PC-3 (cell line): ENCODE measurements at regions not wholly inside any gene's neighbourhood (a gene's known extent, or its start where the extent isn't known, plus 50 kb on each side); places are given as distances from the start of the nearest gene placed in this dataset.

Source experiments
- ATAC-seq: fragments of 200-7000 bp; cut with Tn5 transposase; 2 replicates; pipeline ENCODE4 v1.9.1; 2020; ENCODE audit warnings: mild to moderate bottlenecking, moderate library complexity
- BruUV-seq: library from RNA; stranded (reverse); fragments of 400-500 nt; replicated peaks from 2 replicates; lab custom pipeline; 2021; lab: Mats Ljungman, UMichigan
- CTCF ChIA-PET: fragments of 300-600 bp; sonication (Branson Sonifier 250); formaldehyde crosslinking; loops from one replicate; lab custom pipeline; 2022; ENCODE audit warnings: antibody characterized with exemption; lab: Charles Lee
- POLR2A ChIA-PET: fragments of 300-600 bp; sonication (Branson Sonifier 250); formaldehyde crosslinking; loops from one replicate; lab custom pipeline; 2022; ENCODE audit warnings: antibody characterized with exemption; ENCODE audit not compliant: unreplicated experiment; lab: Charles Lee
- DNase-seq: peaks from one replicate; pipeline ENCODE4 v3.0.0-alpha.2; 2015
- H2AFZ ChIP-seq: fragments of 300-600 bp; sonication (generic); 2 replicates; pipeline ENCODE4 v1.6.0; 2016; ENCODE audit warnings: antibody characterized with exemption, low read length
- H3F3A ChIP-seq: fragments of 300-600 bp; sonication (generic); one replicate; pipeline ENCODE4 v1.6.0; 2017; ENCODE audit warnings: antibody characterized with exemption, low read length, control low read depth, mild to moderate bottlenecking; ENCODE audit not compliant: unreplicated experiment
- H3K27ac ChIP-seq: fragments of 300-600 bp; sonication (generic); 2 replicates; pipeline ENCODE4 v1.5.1; 2016; ENCODE audit warnings: mild to moderate bottlenecking, low read length
- H3K27me3 ChIP-seq: fragments of 300-600 bp; sonication (generic); 2 replicates; pipeline ENCODE4 v1.6.1; 2016; ENCODE audit warnings: low read length, mixed read lengths
- H3K36me3 ChIP-seq: fragments of 300-600 bp; sonication (generic); 2 replicates; pipeline ENCODE4 v1.6.1; 2016; ENCODE audit warnings: low read depth, mixed run types, low read length, mixed read lengths
- H3K4me1 ChIP-seq: fragments of 300-600 bp; sonication (generic); 2 replicates; pipeline ENCODE4 v1.5.1; 2016; ENCODE audit warnings: low read length; ENCODE audit not compliant: insufficient read depth
- H3K4me2 ChIP-seq: fragments of 300-600 bp; sonication (generic); 2 replicates; pipeline ENCODE4 v1.6.0; 2016; ENCODE audit warnings: low read length
- H3K4me3 ChIP-seq: fragments of 300-600 bp; sonication (generic); 2 replicates; pipeline ENCODE4 v1.5.1; 2016; ENCODE audit warnings: mild to moderate bottlenecking, low read length, mixed read lengths
- H3K79me2 ChIP-seq: fragments of 300-600 bp; sonication (generic); 2 replicates; pipeline ENCODE4 v1.6.1; 2017; ENCODE audit warnings: low read length, mixed read lengths
- H3K9ac ChIP-seq: fragments of 300-600 bp; sonication (generic); 2 replicates; pipeline ENCODE4 v1.6.0; 2016; ENCODE audit warnings: mild to moderate bottlenecking, low read length
- H3K9me2 ChIP-seq: fragments of 300-600 bp; sonication (generic); replicated peaks from 2 replicates; pipeline ENCODE4 v1.6.1; 2016; ENCODE audit warnings: mixed run types, low read length, mixed read lengths
- H3K9me3 ChIP-seq: fragments of 300-600 bp; sonication (generic); 2 replicates; pipeline ENCODE4 v1.6.1; 2016; ENCODE audit warnings: low read length, mixed read lengths
- H4K20me1 ChIP-seq: fragments of 300-600 bp; sonication (generic); 2 replicates; pipeline ENCODE4 v1.6.1; 2016; ENCODE audit warnings: low read length, mixed read lengths
- EZH2 ChIP-seq: fragments of 300-600 bp; sonication (generic); IDR thresholded peaks from one replicate; pipeline ENCODE4 v1.6.1; 2017; ENCODE audit warnings: antibody characterized with exemption, mild to moderate bottlenecking, low read length; ENCODE audit not compliant: unreplicated experiment
- EZH2phosphoT487 ChIP-seq: fragments of 300-600 bp; sonication (generic); IDR thresholded peaks from 2 replicates; pipeline ENCODE4 v1.6.1; 2018; ENCODE audit warnings: mild to moderate bottlenecking, antibody characterized with exemption, low read length, borderline replicate concordance
- intact Hi-C: fragments of 100-400 bp; cut with micrococcal nuclease; formaldehyde crosslinking; loops from 2 replicates; pipeline ENCODE4 v1.9.0; 2023
- TF ChIP-seq, protein P1 (sequence below): fragments of 300-600 bp; sonication (generic); conservative IDR thresholded peaks from 2 replicates; pipeline ENCODE4 v1.5.1; 2017; ENCODE audit warnings: antibody characterized with exemption, low read depth, mild to moderate bottlenecking, low read length

DNA sequence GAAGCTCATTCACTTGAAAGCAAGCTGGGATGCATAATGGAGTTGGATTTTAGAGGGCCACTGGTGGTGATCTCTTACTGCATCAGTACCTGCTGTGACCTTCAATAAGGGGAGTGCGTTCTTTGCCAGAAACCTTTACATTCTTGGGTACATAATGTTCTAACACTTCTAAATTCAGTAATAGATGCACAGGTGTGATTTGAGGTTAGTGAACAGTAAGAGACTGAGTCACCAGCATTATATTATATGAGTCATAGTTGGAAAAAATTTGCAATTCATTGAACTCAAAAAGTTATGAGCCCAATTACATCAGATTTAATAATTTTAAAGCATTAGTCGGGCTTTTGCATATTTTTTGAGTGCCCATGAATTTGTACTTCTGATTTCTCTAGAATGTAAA, 803.3 kb downstream of the ADCYAP1 start:
- no peaks in the 10 kb centered on the region for H4K20me1 ChIP-seq
- no peaks in the 10 kb centered on the region for H3K9me3 ChIP-seq
- H3K27me3 ChIP-seq: 0 out of 2 replicates have a peak, but pooled peaks cover 8% of the 10 kb centered on the region
- no TSS peak for BruUV-seq
- no peak overlapping the region for H3K27ac ChIP-seq
- no peaks in the 10 kb centered on the region; the same call in 1 of the 2 replicates for H3K4me1 ChIP-seq
- H3K4me3 ChIP-seq: no peak overlapping the region
- no peak overlapping the region for H3K4me2 ChIP-seq
- no peaks in the 10 kb centered on the region for H3K9me2 ChIP-seq
- no peaks in the 10 kb centered on the region for H3F3A ChIP-seq
- CTCF ChIA-PET: no interaction called here
- H3K79me2 ChIP-seq: no peaks in the 10 kb centered on the region
- DNase-seq (peak; percentile 37), ATAC-seq (no peak)
- no peak overlapping the region for H2AFZ ChIP-seq
- TF ChIP-seq, protein P1, sequence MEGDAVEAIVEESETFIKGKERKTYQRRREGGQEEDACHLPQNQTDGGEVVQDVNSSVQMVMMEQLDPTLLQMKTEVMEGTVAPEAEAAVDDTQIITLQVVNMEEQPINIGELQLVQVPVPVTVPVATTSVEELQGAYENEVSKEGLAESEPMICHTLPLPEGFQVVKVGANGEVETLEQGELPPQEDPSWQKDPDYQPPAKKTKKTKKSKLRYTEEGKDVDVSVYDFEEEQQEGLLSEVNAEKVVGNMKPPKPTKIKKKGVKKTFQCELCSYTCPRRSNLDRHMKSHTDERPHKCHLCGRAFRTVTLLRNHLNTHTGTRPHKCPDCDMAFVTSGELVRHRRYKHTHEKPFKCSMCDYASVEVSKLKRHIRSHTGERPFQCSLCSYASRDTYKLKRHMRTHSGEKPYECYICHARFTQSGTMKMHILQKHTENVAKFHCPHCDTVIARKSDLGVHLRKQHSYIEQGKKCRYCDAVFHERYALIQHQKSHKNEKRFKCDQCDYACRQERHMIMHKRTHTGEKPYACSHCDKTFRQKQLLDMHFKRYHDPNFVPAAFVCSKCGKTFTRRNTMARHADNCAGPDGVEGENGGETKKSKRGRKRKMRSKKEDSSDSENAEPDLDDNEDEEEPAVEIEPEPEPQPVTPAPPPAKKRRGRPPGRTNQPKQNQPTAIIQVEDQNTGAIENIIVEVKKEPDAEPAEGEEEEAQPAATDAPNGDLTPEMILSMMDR: no peak
- intact Hi-C loops: no loop called here
- no peaks in the 10 kb centered on the region for H3K36me3 ChIP-seq
- POLR2A ChIA-PET: no interaction called here
- H3K9ac ChIP-seq: no peak overlapping the region

DNA sequence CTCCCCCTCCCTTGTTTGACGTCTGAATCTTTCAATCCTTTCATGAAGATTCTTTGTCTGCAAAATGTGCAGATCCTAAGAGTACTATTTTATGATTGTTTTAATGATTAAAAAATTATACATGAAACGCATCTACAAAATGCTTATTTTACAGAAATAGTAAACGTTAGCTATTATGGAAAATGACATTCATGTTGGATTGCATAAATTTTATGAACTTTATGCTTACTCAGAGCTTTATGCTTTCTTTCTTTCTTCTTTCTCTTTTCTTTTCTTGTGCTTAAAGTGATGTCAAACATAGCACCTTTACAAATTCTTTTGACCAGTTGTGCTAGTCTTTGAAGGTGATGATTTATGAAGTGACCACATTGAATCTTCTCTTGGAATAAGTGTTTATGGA, 805.4 kb downstream of the ADCYAP1 start:
- ChIA-PET POLR2A (no interaction called here), CTCF (no interaction called here)
- Histone ChIP-seq H3K27ac (no peak overlapping the region), H3K36me3 (no peaks in the 10 kb centered on the region), H3K79me2 (no peaks in the 10 kb centered on the region), H4K20me1 (no peaks in the 10 kb centered on the region), H3K4me1 (no peaks in the 10 kb centered on the region; the same call in 1 of the 2 replicates), H3K9ac (no peak overlapping the region), H3K27me3 (0 out of 2 replicates have a peak, but pooled peaks cover 8% of the 10 kb centered on the region), H2AFZ (no peak overlapping the region), H3K9me3 (no peaks in the 10 kb centered on the region), H3K4me2 (no peak overlapping the region), H3F3A (no peaks in the 10 kb centered on the region), H3K9me2 (no peaks in the 10 kb centered on the region), H3K4me3 (no peak overlapping the region)
- BruUV-seq: no TSS peak
- TF ChIP-seq EZH2phosphoT487 (no peak), EZH2 (no peak)
- TF ChIP-seq, protein P1: no peak
- DNase-seq: no peak
- intact Hi-C loops: no loop called here
- no peak for ATAC-seq

DNA sequence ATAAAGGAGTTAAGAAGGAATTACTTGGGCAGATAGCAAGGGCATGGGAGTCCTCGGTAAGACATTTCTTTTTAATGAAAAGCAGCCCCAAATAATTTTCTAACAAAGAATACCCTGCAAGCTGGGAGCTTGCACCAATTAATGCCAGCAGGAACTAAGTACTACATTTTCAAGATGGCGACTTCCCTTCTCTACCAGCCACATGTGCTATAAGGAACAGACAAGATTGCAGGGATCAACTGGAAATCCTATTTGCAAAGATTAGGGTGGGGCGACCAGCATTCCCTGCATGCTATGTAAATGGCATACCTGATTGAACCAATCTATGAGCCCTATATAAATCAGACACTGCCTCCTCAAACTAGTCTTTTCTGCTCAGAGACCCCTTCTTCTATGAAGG, 827.5 kb downstream of the ADCYAP1 start:
- no peak for DNase-seq
- CTCF ChIA-PET: no interaction called here
- BruUV-seq: no TSS peak
- no peaks in the 10 kb centered on the region for H3K9me2 ChIP-seq
- ATAC-seq: no peak
- no peaks in the 10 kb centered on the region for H3K4me1 ChIP-seq
- no peaks in the 10 kb centered on the region for H4K20me1 ChIP-seq
- intact Hi-C loops: no loop called here
- H2AFZ ChIP-seq: no peak overlapping the region
- no peak overlapping the region for H3K4me3 ChIP-seq
- no peaks in the 10 kb centered on the region for H3F3A ChIP-seq
- POLR2A ChIA-PET: no interaction called here
- H3K4me2 ChIP-seq: no peak overlapping the region
- H3K79me2 ChIP-seq: no peaks in the 10 kb centered on the region
- H3K27me3 ChIP-seq: peaks cover 27% of the 10 kb centered on the region
- no peak overlapping the region for H3K9ac ChIP-seq
- TF ChIP-seq EZH2phosphoT487 (no peak), EZH2 (no peak)
- TF ChIP-seq, protein P1: no peak
- H3K36me3 ChIP-seq: no peaks in the 10 kb centered on the region
- H3K27ac ChIP-seq: no peak overlapping the region
- H3K9me3 ChIP-seq: no peaks in the 10 kb centered on the region
